Stimulated activated CD8-positive, alpha-beta memory T cell treated with anti-CD3 and anti-CD28 coated beads, Interleukin-15, amount 100 ng/mL, for 24 hours (primary cell): ENCODE measurements at regions not wholly inside any gene's neighbourhood (a gene's known extent, or its start where the extent isn't known, plus 50 kb on each side); places are given as distances from the start of the nearest gene placed in this dataset.
"Not testable (repeated sequence)": the region's sequence is repeated elsewhere in the genome, so short reads cannot be mapped to it uniquely, and the experiment has no call there.

Experiments used
- DNase-seq: peaks from one replicate; pipeline ENCODE4 v3.0.0-alpha.2; 2020; ENCODE audit warnings: low read depth

GRCh38 chr16:51243936-51244436 is 92.9 kb upstream of the SALL1 start:
- no peak for DNase-seq

GRCh38 chr16:51242296-51242994 is 91.4 kb upstream of the SALL1 start:
- no peak for DNase-seq

GRCh38 chr16:51239196-51239595 is 88.1 kb upstream of the SALL1 start:
- DNase-seq: no peak

- DNase-seq: no peak
Measured at GRCh38 chr16:51237861-51238378, 86.8 kb upstream of the SALL1 start.

GRCh38 chr16:51237207-51237606 is 86.1 kb upstream of the SALL1 start:
- no peak for DNase-seq

GRCh38 chr16:51236583-51236982 is 85.5 kb upstream of the SALL1 start:
- DNase-seq: no peak

GRCh38 chr16:51231702-51232101 is 80.6 kb upstream of the SALL1 start:
- no peak for DNase-seq

GRCh38 chr16:51230035-51230434 is 79.0 kb upstream of the SALL1 start:
- not testable (repeated sequence) for DNase-seq

- no peak for DNase-seq
Measured at GRCh38 chr16:51228097-51228659, 77.1 kb upstream of the SALL1 start.

GRCh38 chr16:51225878-51226277 is 74.8 kb upstream of the SALL1 start:
- DNase-seq: no peak

- DNase-seq: no peak
Measured at GRCh38 chr16:51224317-51224716, 73.2 kb upstream of the SALL1 start.

GRCh38 chr16:51222016-51222415 is 70.9 kb upstream of the SALL1 start:
- DNase-seq: no peak

- DNase-seq: no peak
Measured at GRCh38 chr16:51211148-51211547, 60.1 kb upstream of the SALL1 start.

- no peak for DNase-seq
Measured at GRCh38 chr16:51210087-51210486, 59.0 kb upstream of the SALL1 start.

- DNase-seq: no peak
Measured at GRCh38 chr16:51201604-51202003, 50.5 kb upstream of the SALL1 start.
